Gastrocnemius medialis (tissue), 4 donors: ENCODE measurements at regions not wholly inside any gene's neighbourhood (a gene's known extent, or its start where the extent isn't known, plus 50 kb on each side); places are given as distances from the start of the nearest gene placed in this dataset.

Source experiments
- POLR2A ChIP-seq, 2 donors: fragments of 450-650 bp; IDR thresholded peaks; one replicate each; pipeline ENCODE4 v1.6.1; 2017; ENCODE audit warnings: antibody characterized with exemption in 2 of 2, mild to moderate bottlenecking in 2 of 2, moderate library complexity in 2 of 2
- TF ChIP-seq, protein P1 (sequence below), 5 experiments: fragments of 450-650 bp in 3 of 5; fragments of 200-600 bp in 2 of 5; sonication (generic) in 2 of 5; IDR thresholded peaks in 4 of 5; conservative IDR thresholded peaks in 1 of 5; 1 replicate in 4 of 5; 2 replicates in 1 of 5; pipeline ENCODE4 v1.5.1; 2016 to 2019; ENCODE audit warnings: antibody characterized with exemption in 5 of 5, mild to moderate bottlenecking in 3 of 5, moderate library complexity in 3 of 5

DNA sequence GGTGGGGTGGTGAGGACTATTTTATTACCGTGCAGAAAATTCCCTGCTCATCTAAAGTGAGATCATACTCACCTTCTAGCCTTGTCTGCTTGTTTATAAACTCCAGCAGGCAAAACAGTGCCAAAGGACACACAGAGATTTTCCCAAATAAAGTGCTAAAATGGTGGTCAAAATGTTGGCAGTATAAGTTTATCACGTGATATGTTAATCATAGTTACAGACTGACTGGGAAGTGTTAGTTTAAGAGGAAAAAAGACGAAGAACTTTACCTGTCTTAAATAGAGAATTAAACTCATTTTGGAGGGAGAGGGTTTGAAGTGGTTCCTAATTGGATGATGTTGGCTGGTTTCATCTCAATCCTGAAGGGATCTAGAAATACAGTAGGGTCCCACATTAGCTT is 691.7 kb upstream of the FANCL start:
- TF ChIP-seq, protein P1, sequence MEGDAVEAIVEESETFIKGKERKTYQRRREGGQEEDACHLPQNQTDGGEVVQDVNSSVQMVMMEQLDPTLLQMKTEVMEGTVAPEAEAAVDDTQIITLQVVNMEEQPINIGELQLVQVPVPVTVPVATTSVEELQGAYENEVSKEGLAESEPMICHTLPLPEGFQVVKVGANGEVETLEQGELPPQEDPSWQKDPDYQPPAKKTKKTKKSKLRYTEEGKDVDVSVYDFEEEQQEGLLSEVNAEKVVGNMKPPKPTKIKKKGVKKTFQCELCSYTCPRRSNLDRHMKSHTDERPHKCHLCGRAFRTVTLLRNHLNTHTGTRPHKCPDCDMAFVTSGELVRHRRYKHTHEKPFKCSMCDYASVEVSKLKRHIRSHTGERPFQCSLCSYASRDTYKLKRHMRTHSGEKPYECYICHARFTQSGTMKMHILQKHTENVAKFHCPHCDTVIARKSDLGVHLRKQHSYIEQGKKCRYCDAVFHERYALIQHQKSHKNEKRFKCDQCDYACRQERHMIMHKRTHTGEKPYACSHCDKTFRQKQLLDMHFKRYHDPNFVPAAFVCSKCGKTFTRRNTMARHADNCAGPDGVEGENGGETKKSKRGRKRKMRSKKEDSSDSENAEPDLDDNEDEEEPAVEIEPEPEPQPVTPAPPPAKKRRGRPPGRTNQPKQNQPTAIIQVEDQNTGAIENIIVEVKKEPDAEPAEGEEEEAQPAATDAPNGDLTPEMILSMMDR (IDR thresholded peaks at IDR 0.05 in 4 of 5, conservative IDR thresholded peaks at IDR 0.05 in 1 of 5) = no peak
- TF ChIP-seq POLR2A (IDR thresholded peaks at IDR 0.05) = no peak
